Kidney (tissue), 13 donors: ENCODE measurements at regions not wholly inside any gene's neighbourhood (a gene's known extent, or its start where the extent isn't known, plus 50 kb on each side); places are given as distances from the start of the nearest gene placed in this dataset.
"Not testable (repeated sequence)": the region's sequence is repeated elsewhere in the genome, so short reads cannot be mapped to it uniquely, and the experiment has no call there.

Experiments used
- DNase-seq, 5 donors: peaks; one replicate each; pipeline ENCODE4 v3.0.0-alpha.2; 2013 to 2020
- FAIRE-seq: peaks from 2 replicates; lab custom pipeline; 2012; peaks lifted over from hg19 to GRCh38; lab: Jason Lieb, UNC
- H3K27ac ChIP-seq, 2 donors: one replicate each; pipeline ENCODE4 v1.7.0; 2013; ENCODE audit warnings: low read depth in 2 of 2, low read length in 2 of 2, inconsistent platforms in 1 of 2
- H3K27me3 ChIP-seq: one replicate; pipeline ENCODE4 v1.7.1; 2013; ENCODE audit warnings: low read length, inconsistent platforms; ENCODE audit not compliant: control insufficient read depth, insufficient read depth
- H3K36me3 ChIP-seq, 3 donors: one replicate each; pipeline versions ENCODE4 v1.7.0 to v1.7.1; 2013; ENCODE audit warnings: low read length in 3 of 3, control low read depth in 1 of 3, inconsistent platforms in 1 of 3; ENCODE audit not compliant: insufficient read depth in 3 of 3, control insufficient read depth in 2 of 3
- H3K4me1 ChIP-seq, 3 donors: one replicate each; pipeline versions ENCODE4 v1.7.0 to v1.7.1; 2013; ENCODE audit warnings: low read length in 3 of 3, inconsistent platforms in 1 of 3, low read depth in 1 of 3; ENCODE audit not compliant: control insufficient read depth in 2 of 3, insufficient read depth in 2 of 3
- H3K4me3 ChIP-seq, 3 donors: one replicate each; pipeline versions ENCODE4 v1.7.0 to v1.8.1; 2013; ENCODE audit warnings: low read length in 3 of 3, control low read depth in 1 of 3, inconsistent platforms in 1 of 3
- H3K9ac ChIP-seq, 3 donors: one replicate each; pipeline versions ENCODE4 v1.7.0 to v1.7.1; 2013; ENCODE audit warnings: low read length in 3 of 3, control low read depth in 1 of 3, inconsistent platforms in 1 of 3
- H3K9me3 ChIP-seq, 3 donors: one replicate each; pipeline versions ENCODE4 v1.7.0 to v1.7.1; 2013; ENCODE audit warnings: low read length in 3 of 3, control low read depth in 1 of 3, inconsistent platforms in 1 of 3; ENCODE audit not compliant: control insufficient read depth in 2 of 3, insufficient read depth in 1 of 3
- intact Hi-C: fragments of 100-400 bp; cut with DNase I; formaldehyde crosslinking; loops from one replicate; pipeline ENCODE4 v1.11.1; 2022
- TF ChIP-seq, protein P1 (sequence below): IDR thresholded peaks from 3 replicates; pipeline ENCODE4 v1.5.1; 2012; ENCODE audit warnings: mild to moderate bottlenecking, moderate library complexity, borderline replicate concordance; ENCODE audit not compliant: insufficient read depth; ENCODE audit errors: extremely low read depth
- donor health status: control.
- donor health status: control.
- donor health status: control.
- donor health status: control.
- donor health status: control.
- donor health status: DM: yes; HTN: yes; CAD: no.
- donor health status: Normal renal cell carcinoma (clear cell type).

DNA sequence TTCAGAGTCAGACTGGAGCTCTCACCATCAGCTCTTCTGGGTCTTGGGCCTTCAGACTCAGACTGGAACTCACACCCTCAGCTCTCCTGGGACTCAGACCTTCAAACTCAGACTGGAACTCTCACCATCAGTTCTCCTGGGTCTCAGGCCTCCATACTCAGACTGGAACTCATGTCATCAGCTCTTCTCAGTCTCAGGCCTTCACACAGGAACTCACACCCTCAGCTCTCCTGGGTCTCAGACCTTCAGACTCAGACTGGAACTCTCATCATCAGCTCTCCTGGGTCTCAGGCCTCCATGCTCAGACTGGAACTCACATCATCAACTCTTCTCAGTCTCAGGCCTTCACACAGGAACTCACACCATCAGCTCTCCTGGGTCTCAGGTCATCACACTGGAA is 147.2 kb upstream of the MXRA5 start:
- FAIRE-seq = no peak
- TF ChIP-seq, protein P1, sequence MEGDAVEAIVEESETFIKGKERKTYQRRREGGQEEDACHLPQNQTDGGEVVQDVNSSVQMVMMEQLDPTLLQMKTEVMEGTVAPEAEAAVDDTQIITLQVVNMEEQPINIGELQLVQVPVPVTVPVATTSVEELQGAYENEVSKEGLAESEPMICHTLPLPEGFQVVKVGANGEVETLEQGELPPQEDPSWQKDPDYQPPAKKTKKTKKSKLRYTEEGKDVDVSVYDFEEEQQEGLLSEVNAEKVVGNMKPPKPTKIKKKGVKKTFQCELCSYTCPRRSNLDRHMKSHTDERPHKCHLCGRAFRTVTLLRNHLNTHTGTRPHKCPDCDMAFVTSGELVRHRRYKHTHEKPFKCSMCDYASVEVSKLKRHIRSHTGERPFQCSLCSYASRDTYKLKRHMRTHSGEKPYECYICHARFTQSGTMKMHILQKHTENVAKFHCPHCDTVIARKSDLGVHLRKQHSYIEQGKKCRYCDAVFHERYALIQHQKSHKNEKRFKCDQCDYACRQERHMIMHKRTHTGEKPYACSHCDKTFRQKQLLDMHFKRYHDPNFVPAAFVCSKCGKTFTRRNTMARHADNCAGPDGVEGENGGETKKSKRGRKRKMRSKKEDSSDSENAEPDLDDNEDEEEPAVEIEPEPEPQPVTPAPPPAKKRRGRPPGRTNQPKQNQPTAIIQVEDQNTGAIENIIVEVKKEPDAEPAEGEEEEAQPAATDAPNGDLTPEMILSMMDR = no peak

DNA sequence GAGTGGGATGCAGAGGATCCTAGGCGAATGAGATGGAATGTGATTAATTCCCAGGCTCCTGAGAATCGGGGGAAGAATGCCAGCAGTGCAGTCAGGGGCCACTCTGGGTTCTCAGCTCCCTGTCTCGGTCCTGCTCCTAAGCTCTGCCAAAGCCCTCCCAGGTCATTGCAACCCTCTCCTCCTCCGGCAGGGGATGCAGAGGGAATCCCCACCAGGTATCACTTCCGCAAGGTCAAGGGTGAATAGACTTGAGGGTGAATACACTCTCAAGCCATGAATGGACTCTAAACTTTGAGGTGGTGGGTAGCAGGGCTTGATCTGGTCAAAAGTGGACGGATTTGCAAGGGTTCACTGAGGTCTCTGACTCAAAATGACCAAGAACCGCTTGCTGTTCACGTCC is 139.3 kb upstream of the MXRA5 start:
- no peak overlapping the region for H3K9ac ChIP-seq

More for the DNA sequence above, 147.2 kb upstream of the MXRA5 start:
- H3K27me3 ChIP-seq = no peaks in the 10 kb centered on the region
- H3K9me3 ChIP-seq = no peaks in the 10 kb centered on the region
- H3K9ac ChIP-seq = no peak overlapping the region
- no peak overlapping the region for H3K27ac ChIP-seq
- H3K4me1 ChIP-seq = no peaks in the 10 kb centered on the region
- DNase-seq = no peak
- H3K4me3 ChIP-seq = no peak overlapping the region
- H3K36me3 ChIP-seq = no peaks in the 10 kb centered on the region
- intact Hi-C loops = no loop called here

DNA sequence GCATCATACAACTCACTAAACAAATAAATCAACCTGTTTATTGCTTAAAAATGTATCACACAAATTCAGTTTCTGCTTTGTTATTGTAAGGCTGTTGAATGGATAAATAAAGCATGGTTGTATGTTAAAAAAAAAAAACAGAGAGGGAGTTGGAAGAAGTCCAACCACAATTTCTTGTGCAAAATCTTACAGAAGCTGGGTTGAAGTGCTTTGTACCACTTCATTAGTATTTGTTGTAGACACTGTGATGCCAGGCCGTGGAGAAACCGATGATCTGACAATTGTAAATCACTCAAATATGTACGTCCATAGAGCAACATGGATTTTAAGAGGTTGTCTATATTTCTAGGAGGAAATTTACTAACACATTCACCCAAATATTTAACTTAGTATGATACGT is 132.6 kb upstream of the MXRA5 start:
- H3K36me3 ChIP-seq = no peaks in the 10 kb centered on the region
- H3K9me3 ChIP-seq = no peaks in the 10 kb centered on the region
- DNase-seq = no peak
- FAIRE-seq = no peak
- intact Hi-C loops = no loop called here
- TF ChIP-seq, protein P1 = no peak
- no peaks in the 10 kb centered on the region for H3K4me1 ChIP-seq
- no peak overlapping the region for H3K27ac ChIP-seq
- no peak overlapping the region for H3K4me3 ChIP-seq
- no peaks in the 10 kb centered on the region for H3K27me3 ChIP-seq
- no peak overlapping the region for H3K9ac ChIP-seq

More for the DNA sequence above, 139.3 kb upstream of the MXRA5 start:
- TF ChIP-seq, protein P1 = no peak
- Histone ChIP-seq H3K36me3 (no peaks in the 10 kb centered on the region), H3K27ac (no peak overlapping the region), H3K9me3 (no peaks in the 10 kb centered on the region), H3K4me3 (no peak overlapping the region), H3K27me3 (peaks cover 2% of the 10 kb centered on the region), H3K4me1 (no peaks in the 10 kb centered on the region)
- intact Hi-C loops = no loop called here
- no peak for FAIRE-seq
- DNase-seq = no peak

DNA sequence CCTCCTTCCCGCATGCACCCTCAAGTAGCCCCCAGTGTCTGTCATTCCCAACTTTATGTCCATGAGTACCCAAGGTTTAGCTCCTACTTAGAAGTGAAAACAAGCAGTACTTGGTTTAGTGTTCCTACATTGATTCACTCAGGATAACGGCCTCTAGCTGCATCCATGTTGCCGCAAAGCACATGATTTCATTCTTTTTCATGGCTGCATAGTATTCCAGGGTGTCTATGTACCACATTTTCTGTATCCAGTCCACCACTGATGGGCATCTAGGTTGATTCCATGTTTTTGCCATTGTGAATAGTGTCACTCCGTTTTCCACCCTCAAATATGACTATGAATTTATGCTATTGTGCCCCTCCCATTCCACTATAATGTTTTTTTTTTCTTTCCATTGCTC is 130.5 kb upstream of the MXRA5 start:
- intact Hi-C loops = no loop called here
- Histone ChIP-seq H3K4me1 (no peaks in the 10 kb centered on the region), H3K27me3 (no peaks in the 10 kb centered on the region), H3K27ac (no peak overlapping the region), H3K9ac (no peak overlapping the region), H3K36me3 (no peaks in the 10 kb centered on the region), H3K9me3 (no peaks in the 10 kb centered on the region), H3K4me3 (no peak overlapping the region)
- FAIRE-seq (no peak), DNase-seq (no peak)
- TF ChIP-seq, protein P1 = no peak

DNA sequence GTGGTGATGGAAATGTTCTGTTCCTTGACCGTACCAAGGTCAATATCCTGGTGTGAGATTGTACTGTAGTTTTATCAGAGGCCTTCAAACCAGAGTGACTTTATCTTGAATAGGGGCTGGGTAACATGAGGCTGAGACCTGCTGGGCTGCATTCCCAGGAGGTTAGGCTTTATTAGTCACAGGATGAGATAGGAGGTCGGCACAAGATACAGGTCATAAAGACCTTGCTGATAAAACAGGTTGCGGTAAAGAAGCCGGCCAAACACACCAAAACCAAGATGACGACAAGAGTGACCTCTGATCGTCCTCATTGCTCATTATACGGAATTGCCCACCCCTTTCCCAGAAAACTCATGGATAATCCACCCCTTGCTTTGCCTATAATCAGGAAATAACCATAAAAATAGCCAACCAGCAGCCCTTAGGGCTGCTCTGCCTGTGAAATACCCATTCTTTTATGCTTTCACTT is 123.8 kb upstream of the MXRA5 start:
- H3K4me3 ChIP-seq, H3K27me3 ChIP-seq, H3K9me3 ChIP-seq, H3K4me1 ChIP-seq, intact Hi-C loops, FAIRE-seq, H3K9ac ChIP-seq, H3K36me3 ChIP-seq, DNase-seq, H3K27ac ChIP-seq: not testable (repeated sequence)
